HAP-1 (cell line): ENCODE measurements at regions not wholly inside any gene's neighbourhood (a gene's known extent, or its start where the extent isn't known, plus 50 kb on each side); places are given as distances from the start of the nearest gene placed in this dataset.
"Not testable (repeated sequence)": the region's sequence is repeated elsewhere in the genome, so short reads cannot be mapped to it uniquely, and the experiment has no call there.

Source experiments
- DNase-seq, 2 experiments: peaks; one replicate each; pipeline ENCODE4 v3.0.0-alpha.2; 2016 to 2020; ENCODE audit warnings: low spot score in 2 of 2
- H3K27me3 ChIP-seq: fragments of 250-450 bp; sonication (Bioruptor Pico); 2 replicates; pipeline ENCODE4 v1.5.1; 2020; ENCODE audit warnings: low read depth, mild to moderate bottlenecking, moderate library complexity
- H3K36me3 ChIP-seq: fragments of 250-450 bp; sonication (Bioruptor Pico); replicated peaks from 2 replicates; pipeline ENCODE4 v1.5.1; 2020; ENCODE audit warnings: mild to moderate bottlenecking
- H3K4me1 ChIP-seq: fragments of 250-450 bp; sonication (Bioruptor Pico); 2 replicates; pipeline ENCODE4 v1.5.1; 2020; ENCODE audit warnings: mild to moderate bottlenecking
- H3K4me3 ChIP-seq: fragments of 250-450 bp; sonication (Bioruptor Pico); 2 replicates; pipeline ENCODE4 v1.5.1; 2020; ENCODE audit warnings: mild to moderate bottlenecking, moderate library complexity
- H3K9me3 ChIP-seq: fragments of 250-450 bp; sonication (Bioruptor Pico); 2 replicates; pipeline ENCODE4 v1.5.1; 2020; ENCODE audit warnings: mild to moderate bottlenecking, moderate library complexity
- in situ Hi-C: fragments of 300-500 bp; cut with MboI; formaldehyde crosslinking; loops from 3 replicates; pipeline ENCODE4 v1.14.3; 2020; ENCODE audit warnings: low sequenced_read_pairs, inconsistent platforms, mixed read lengths

- H3K27me3 ChIP-seq, H3K4me3 ChIP-seq, in situ Hi-C loops: not testable (repeated sequence)
These were observed 226.2 kb downstream of the LRRC70 start for GRCh38 chr5:62804819-62805218.

GRCh38 chr5:62795926-62796325, 217.3 kb downstream of the LRRC70 start:
- Histone ChIP-seq H3K36me3 (no peaks in the 10 kb centered on the region), H3K27me3 (no peaks in the 10 kb centered on the region), H3K4me1 (no peaks in the 10 kb centered on the region), H3K4me3 (no peak overlapping the region), H3K9me3 (no peaks in the 10 kb centered on the region)
- DNase-seq = no peak
- in situ Hi-C loops = no loop called here

More at GRCh38 chr5:62804819-62805218, 226.2 kb downstream of the LRRC70 start:
- H3K9me3 ChIP-seq, H3K4me1 ChIP-seq, H3K36me3 ChIP-seq, DNase-seq: not testable (repeated sequence)

DNA sequence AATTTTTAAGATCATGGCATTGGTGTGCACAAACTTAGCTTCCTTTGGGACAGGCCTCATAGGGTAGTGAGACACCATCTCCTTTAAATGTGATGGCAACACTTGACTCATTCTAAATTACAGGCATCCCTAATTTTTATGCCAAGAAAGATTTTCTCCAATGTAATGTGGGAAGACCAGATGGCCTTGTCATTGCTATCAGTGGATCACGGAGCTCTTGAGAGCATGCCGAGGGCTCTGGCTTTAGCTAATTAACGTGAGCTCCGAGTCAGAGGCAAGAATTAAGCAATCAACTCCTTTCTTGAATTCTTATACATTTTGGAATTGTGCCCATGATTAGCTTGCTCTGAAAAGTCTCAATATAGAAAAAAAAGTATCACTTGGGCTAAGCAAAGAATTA, 215.8 kb downstream of the LRRC70 start:
- in situ Hi-C loops = no loop called here
- H3K27me3 ChIP-seq = no peaks in the 10 kb centered on the region
- H3K9me3 ChIP-seq = no peaks in the 10 kb centered on the region
- H3K4me1 ChIP-seq = no peaks in the 10 kb centered on the region
- DNase-seq = no peak
- no peaks in the 10 kb centered on the region for H3K36me3 ChIP-seq
- H3K4me3 ChIP-seq = no peak overlapping the region

GRCh38 chr5:62791059-62791458, 212.4 kb downstream of the LRRC70 start:
- H3K9me3 ChIP-seq = no peaks in the 10 kb centered on the region
- no peaks in the 10 kb centered on the region for H3K4me1 ChIP-seq
- peak; percentile 14 to 36 for DNase-seq
- no peaks in the 10 kb centered on the region for H3K36me3 ChIP-seq
- 0 out of 2 replicates have a peak, but pooled peaks cover 4% of the 10 kb centered on the region for H3K27me3 ChIP-seq
- in situ Hi-C loops = no loop called here
- H3K4me3 ChIP-seq = no peak overlapping the region

DNA sequence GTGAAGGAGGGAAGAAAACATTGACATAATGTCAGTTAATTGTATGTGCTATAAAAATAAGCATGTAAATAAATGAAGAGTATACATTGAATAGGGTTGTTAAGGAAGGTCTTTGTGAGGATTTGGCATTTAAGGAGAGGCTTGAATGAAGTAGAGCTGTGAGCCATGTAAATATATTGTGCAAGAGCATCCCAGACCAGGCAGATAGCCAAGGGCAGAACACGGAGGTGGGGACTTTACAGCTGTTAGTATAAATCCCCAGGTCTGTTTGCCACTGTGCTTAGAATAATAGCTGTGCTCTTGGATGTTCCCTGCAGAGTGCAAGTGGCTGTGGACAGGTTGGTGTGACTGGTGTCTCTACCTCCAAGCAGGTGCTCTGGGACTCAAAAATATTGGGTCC, 211.7 kb downstream of the LRRC70 start:
- in situ Hi-C loops = no loop called here
- DNase-seq = peak; percentile 24 to 40

GRCh38 chr5:62786099-62786498, 207.5 kb downstream of the LRRC70 start:
- in situ Hi-C loops = loop anchor here (10.0 kb wide), 1 partner anchor 341 kb away; no protein-coding TSS in a partner anchor

More for the DNA sequence above, 211.7 kb downstream of the LRRC70 start:
- Histone ChIP-seq H3K36me3 (no peaks in the 10 kb centered on the region), H3K27me3 (0 out of 2 replicates have a peak, but pooled peaks cover 4% of the 10 kb centered on the region), H3K4me3 (no peak overlapping the region), H3K4me1 (no peaks in the 10 kb centered on the region), H3K9me3 (no peaks in the 10 kb centered on the region)

GRCh38 chr5:62785588-62785987, 207.0 kb downstream of the LRRC70 start:
- no peaks in the 10 kb centered on the region for H3K36me3 ChIP-seq
- no peak for DNase-seq
- in situ Hi-C loops = loop anchor here (10.0 kb wide), 1 partner anchor 341 kb away; no protein-coding TSS in a partner anchor
- H3K4me3 ChIP-seq = no peak overlapping the region
- H3K4me1 ChIP-seq = no peaks in the 10 kb centered on the region
- no peaks in the 10 kb centered on the region for H3K9me3 ChIP-seq
- H3K27me3 ChIP-seq = 0 out of 2 replicates have a peak, but pooled peaks cover 4% of the 10 kb centered on the region

More at GRCh38 chr5:62786099-62786498, 207.5 kb downstream of the LRRC70 start:
- no peak for DNase-seq
- H3K4me3 ChIP-seq = no peak overlapping the region
- H3K27me3 ChIP-seq = 0 out of 2 replicates have a peak, but pooled peaks cover 4% of the 10 kb centered on the region
- no peaks in the 10 kb centered on the region for H3K4me1 ChIP-seq
- H3K9me3 ChIP-seq = no peaks in the 10 kb centered on the region
- H3K36me3 ChIP-seq = no peaks in the 10 kb centered on the region

- in situ Hi-C loops = loop anchor here (10.0 kb wide), 1 partner anchor 339 kb away; no protein-coding TSS in a partner anchor
- 0 out of 2 replicates have a peak, but pooled peaks cover 4% of the 10 kb centered on the region for H3K27me3 ChIP-seq
- H3K4me3 ChIP-seq = no peak overlapping the region
- no peaks in the 10 kb centered on the region for H3K9me3 ChIP-seq
- no peaks in the 10 kb centered on the region for H3K4me1 ChIP-seq
- no peak for DNase-seq
- H3K36me3 ChIP-seq = no peaks in the 10 kb centered on the region
These were observed 204.9 kb downstream of the LRRC70 start for GRCh38 chr5:62783374-62784057.

DNA sequence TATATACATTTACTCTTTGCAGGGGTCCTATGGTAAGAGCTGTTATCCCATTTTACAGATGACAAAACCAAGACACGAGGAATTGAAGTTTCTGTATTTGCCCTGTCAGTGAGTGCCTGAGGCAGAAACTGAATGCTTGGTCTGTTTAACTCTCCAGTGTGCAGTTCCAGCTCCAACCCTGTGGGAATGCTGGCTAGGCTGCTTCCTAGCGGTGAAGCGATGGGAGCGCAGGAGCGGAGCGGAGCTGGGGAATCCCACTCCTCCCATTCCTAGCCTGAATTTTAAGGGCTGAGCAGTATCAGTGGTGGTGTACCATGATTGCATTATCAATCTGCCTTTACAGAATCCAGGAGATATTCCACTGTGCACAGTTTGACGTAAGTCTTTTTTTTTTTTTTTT, 202.3 kb downstream of the LRRC70 start:
- no peaks in the 10 kb centered on the region for H3K4me1 ChIP-seq
- no peak for DNase-seq
- no peaks in the 10 kb centered on the region for H3K27me3 ChIP-seq
- H3K9me3 ChIP-seq = no peaks in the 10 kb centered on the region
- H3K36me3 ChIP-seq = no peaks in the 10 kb centered on the region
- no peak overlapping the region for H3K4me3 ChIP-seq
- in situ Hi-C loops = loop anchor here (10.0 kb wide), 1 partner anchor 336 kb away; no protein-coding TSS in a partner anchor

DNA sequence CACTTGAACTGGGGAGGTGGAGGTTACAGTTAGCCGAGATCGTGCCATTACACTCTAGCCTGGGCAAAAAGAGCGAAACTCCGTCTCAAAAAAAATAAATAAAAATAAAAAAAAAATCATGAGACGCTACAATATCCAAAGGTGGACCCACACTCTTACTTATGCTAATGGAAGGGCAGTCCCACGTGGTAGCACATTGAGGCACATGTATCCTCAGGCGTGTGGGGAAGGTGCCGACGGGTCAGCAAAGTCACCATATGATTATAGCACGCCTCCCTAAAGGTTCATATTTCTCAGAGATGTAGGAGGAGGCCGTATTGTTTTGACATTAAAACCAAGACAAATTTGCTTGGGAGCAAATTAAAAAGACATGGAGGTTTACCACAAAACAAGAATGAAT, 201.6 kb downstream of the LRRC70 start:
- in situ Hi-C loops = loop anchor here (10.0 kb wide), 1 partner anchor 335 kb away; no protein-coding TSS in a partner anchor
- Histone ChIP-seq H3K4me3 (no peak overlapping the region), H3K36me3 (no peaks in the 10 kb centered on the region), H3K9me3 (no peaks in the 10 kb centered on the region), H3K4me1 (no peaks in the 10 kb centered on the region), H3K27me3 (no peaks in the 10 kb centered on the region)
- no peak for DNase-seq

GRCh38 chr5:62779010-62779422, 200.4 kb downstream of the LRRC70 start:
- in situ Hi-C loops = no loop called here
- H3K9me3 ChIP-seq = no peaks in the 10 kb centered on the region

GRCh38 chr5:62778316-62779009, 199.8 kb downstream of the LRRC70 start:
- Histone ChIP-seq H3K36me3 (no peaks in the 10 kb centered on the region), H3K4me3 (no peak overlapping the region), H3K9me3 (no peaks in the 10 kb centered on the region), H3K4me1 (no peaks in the 10 kb centered on the region), H3K27me3 (no peaks in the 10 kb centered on the region)
- DNase-seq = no peak
- in situ Hi-C loops = no loop called here

More at GRCh38 chr5:62779010-62779422, 200.4 kb downstream of the LRRC70 start:
- H3K36me3 ChIP-seq = no peaks in the 10 kb centered on the region
- peak; percentile 49 to 68 for DNase-seq
- H3K27me3 ChIP-seq = no peaks in the 10 kb centered on the region
- no peak overlapping the region for H3K4me3 ChIP-seq
- H3K4me1 ChIP-seq = no peaks in the 10 kb centered on the region

DNA sequence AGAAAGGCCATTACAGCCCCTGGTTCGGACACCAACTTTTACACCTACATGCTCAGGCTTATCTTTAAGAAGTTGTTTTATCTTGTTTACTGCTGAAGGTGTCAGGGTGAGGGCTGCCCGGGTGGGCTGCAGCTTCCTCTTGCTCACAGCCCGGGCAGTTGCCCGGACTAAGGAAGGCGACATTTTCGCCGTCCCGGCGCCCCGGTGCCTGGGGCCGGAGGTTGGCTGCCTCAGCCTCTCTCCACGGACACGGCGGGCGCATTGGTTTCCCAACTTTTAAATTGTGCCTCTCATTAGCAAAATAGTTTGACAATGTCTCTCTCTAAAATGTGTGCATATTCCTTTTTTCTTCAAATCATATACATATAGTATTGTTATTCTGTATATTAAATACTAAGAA, 198.5 kb downstream of the LRRC70 start:
- H3K27me3 ChIP-seq, DNase-seq, H3K9me3 ChIP-seq, H3K4me1 ChIP-seq, H3K4me3 ChIP-seq, H3K36me3 ChIP-seq, in situ Hi-C loops: not testable (repeated sequence)

DNA sequence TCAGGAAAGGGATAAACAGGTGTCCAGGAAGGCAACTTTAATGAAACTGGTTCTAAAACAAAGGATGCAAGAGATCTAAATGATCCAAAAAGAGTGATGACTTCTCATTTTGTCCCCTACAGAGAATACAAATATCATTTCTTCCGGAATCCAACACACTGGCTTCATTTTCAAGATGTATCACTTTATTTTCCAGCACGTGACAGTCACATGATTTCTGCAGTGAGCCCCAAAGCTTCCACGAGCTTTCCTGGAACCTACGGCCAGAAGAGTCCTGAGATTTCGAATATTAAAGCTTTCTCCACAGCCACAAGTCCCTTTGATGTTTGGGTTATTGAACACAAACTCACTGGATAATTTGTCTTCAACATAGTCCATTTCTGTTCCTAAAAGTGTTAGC, 198.0 kb downstream of the LRRC70 start:
- H3K4me1 ChIP-seq, in situ Hi-C loops, DNase-seq, H3K4me3 ChIP-seq, H3K36me3 ChIP-seq, H3K27me3 ChIP-seq, H3K9me3 ChIP-seq: not testable (repeated sequence)
